Gastrocnemius medialis (tissue), 4 donors: ENCODE measurements at regions not wholly inside any gene's neighbourhood (a gene's known extent, or its start where the extent isn't known, plus 50 kb on each side); places are given as distances from the start of the nearest gene placed in this dataset.

Source experiments
- POLR2A ChIP-seq, 2 donors: fragments of 450-650 bp; IDR thresholded peaks; one replicate each; pipeline ENCODE4 v1.6.1; 2017; ENCODE audit warnings: antibody characterized with exemption in 2 of 2, mild to moderate bottlenecking in 2 of 2, moderate library complexity in 2 of 2
- TF ChIP-seq, protein P1 (sequence below), 5 experiments: fragments of 450-650 bp in 3 of 5; fragments of 200-600 bp in 2 of 5; sonication (generic) in 2 of 5; IDR thresholded peaks in 4 of 5; conservative IDR thresholded peaks in 1 of 5; 1 replicate in 4 of 5; 2 replicates in 1 of 5; pipeline ENCODE4 v1.5.1; 2016 to 2019; ENCODE audit warnings: antibody characterized with exemption in 5 of 5, mild to moderate bottlenecking in 3 of 5, moderate library complexity in 3 of 5

- TF ChIP-seq, protein P1, sequence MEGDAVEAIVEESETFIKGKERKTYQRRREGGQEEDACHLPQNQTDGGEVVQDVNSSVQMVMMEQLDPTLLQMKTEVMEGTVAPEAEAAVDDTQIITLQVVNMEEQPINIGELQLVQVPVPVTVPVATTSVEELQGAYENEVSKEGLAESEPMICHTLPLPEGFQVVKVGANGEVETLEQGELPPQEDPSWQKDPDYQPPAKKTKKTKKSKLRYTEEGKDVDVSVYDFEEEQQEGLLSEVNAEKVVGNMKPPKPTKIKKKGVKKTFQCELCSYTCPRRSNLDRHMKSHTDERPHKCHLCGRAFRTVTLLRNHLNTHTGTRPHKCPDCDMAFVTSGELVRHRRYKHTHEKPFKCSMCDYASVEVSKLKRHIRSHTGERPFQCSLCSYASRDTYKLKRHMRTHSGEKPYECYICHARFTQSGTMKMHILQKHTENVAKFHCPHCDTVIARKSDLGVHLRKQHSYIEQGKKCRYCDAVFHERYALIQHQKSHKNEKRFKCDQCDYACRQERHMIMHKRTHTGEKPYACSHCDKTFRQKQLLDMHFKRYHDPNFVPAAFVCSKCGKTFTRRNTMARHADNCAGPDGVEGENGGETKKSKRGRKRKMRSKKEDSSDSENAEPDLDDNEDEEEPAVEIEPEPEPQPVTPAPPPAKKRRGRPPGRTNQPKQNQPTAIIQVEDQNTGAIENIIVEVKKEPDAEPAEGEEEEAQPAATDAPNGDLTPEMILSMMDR (IDR thresholded peaks at IDR 0.05 in 4 of 5, conservative IDR thresholded peaks at IDR 0.05 in 1 of 5): no peak
- TF ChIP-seq POLR2A (IDR thresholded peaks at IDR 0.05): no peak
Observed at GRCh38 chr14:105939810-105940508, 413.6 kb downstream of the TMEM121 start.
